GM12878 (cell line): ENCODE measurements at regions not wholly inside any gene's neighbourhood (a gene's known extent, or its start where the extent isn't known, plus 50 kb on each side); places are given as distances from the start of the nearest gene placed in this dataset.

Source experiments
- ATAC-seq: fragments of 200-7000 bp; cut with Tn5 transposase; 3 replicates; pipeline ENCODE4 v1.9.1; 2020; ENCODE audit warnings: mild to moderate bottlenecking, moderate library complexity
- BruUV-seq: library from RNA; stranded (reverse); fragments of 400-500 nt; replicated peaks from 2 replicates; lab custom pipeline; 2021; lab: Mats Ljungman, UMichigan
- CTCF ChIA-PET: fragments of 300-600 bp; sonication (Branson Sonifier 250); formaldehyde crosslinking; extraction: SDS; loops from one replicate; lab custom pipeline; 2021; ENCODE audit warnings: inconsistent platforms; lab: Yijun Ruan, JAX
- POLR2A ChIA-PET: fragments of 350-600 bp; formaldehyde crosslinking; extraction: SDS; loops from one replicate; lab custom pipeline; 2021; ENCODE audit warnings: inconsistent platforms; lab: Charles Lee
- RAD21 ChIA-PET: fragments of 300-600 bp; sonication (Branson Sonifier 250); formaldehyde crosslinking; loops from one replicate; lab custom pipeline; 2023; ENCODE audit warnings: antibody characterized with exemption; ENCODE audit not compliant: unreplicated experiment; lab: Charles Lee
- SMC1A ChIA-PET: fragments of 300-600 bp; sonication (Branson Sonifier 250); formaldehyde crosslinking; loops from one replicate; lab custom pipeline; 2023; ENCODE audit not compliant: unreplicated experiment, uncharacterized antibody; lab: Charles Lee
- DNase-seq: peaks from one replicate; pipeline ENCODE4 v3.0.0-alpha.2; 2011; ENCODE audit warnings: low read depth, low spot score
- FAIRE-seq: peaks from 3 replicates; lab custom pipeline; 2011; peaks lifted over from hg19 to GRCh38; lab: Jason Lieb, UNC
- H2AFZ ChIP-seq: 2 replicates; pipeline ENCODE4 v1.6.0; 2011; ENCODE audit warnings: low read depth, low read length, control low read depth; ENCODE audit not compliant: control insufficient read depth
- H3K27ac ChIP-seq: 2 replicates; pipeline ENCODE4 v1.5.1; 2011; ENCODE audit warnings: control low read depth; ENCODE audit not compliant: control insufficient read depth, insufficient read depth
- H3K27me3 ChIP-seq, 2 experiments: replicated peaks in 1 of 2; 2 replicates each; pipeline versions ENCODE4 v1.6.0 to v1.6.1; 2011; ENCODE audit warnings: low read length in 1 of 2; ENCODE audit not compliant: control insufficient read depth in 2 of 2, insufficient read depth in 2 of 2
- H3K36me3 ChIP-seq, 2 experiments: 2 replicates each; pipeline ENCODE4 v1.5.1; 2011; ENCODE audit warnings: low read length in 1 of 2; ENCODE audit not compliant: control insufficient read depth in 2 of 2, insufficient read depth in 2 of 2
- H3K4me1 ChIP-seq: 2 replicates; pipeline ENCODE4 v1.6.1; 2011; ENCODE audit warnings: mild to moderate bottlenecking, low read length, moderate library complexity, mixed read lengths; ENCODE audit not compliant: control insufficient read depth, insufficient read depth
- H3K4me2 ChIP-seq: 2 replicates; pipeline ENCODE4 v1.6.0; 2011; ENCODE audit warnings: control low read depth; ENCODE audit not compliant: control insufficient read depth, insufficient read depth
- H3K4me3 ChIP-seq: fragments of 200-600 bp; sonication (generic); 2 replicates; pipeline ENCODE4 v1.5.1; 2016
- H3K79me2 ChIP-seq: 2 replicates; pipeline ENCODE4 v1.6.0; 2011; ENCODE audit warnings: low read length; ENCODE audit not compliant: control insufficient read depth, insufficient read depth
- H3K9ac ChIP-seq: 2 replicates; pipeline ENCODE4 v1.8.0; 2011; ENCODE audit warnings: low read length, control low read depth, mixed read lengths; ENCODE audit not compliant: control insufficient read depth, insufficient read depth
- H3K9me3 ChIP-seq: replicated peaks from 3 replicates; pipeline ENCODE4 v1.5.1; 2011; ENCODE audit warnings: mild to moderate bottlenecking, low read length; ENCODE audit not compliant: control insufficient read depth, insufficient read depth
- H4K20me1 ChIP-seq: 2 replicates; pipeline ENCODE4 v1.6.0; 2011; ENCODE audit not compliant: control insufficient read depth, insufficient read depth
- BMI1 ChIP-seq: fragments of 450-650 bp; IDR thresholded peaks from 2 replicates; pipeline ENCODE4 v1.6.1; 2016; ENCODE audit warnings: mild to moderate bottlenecking, moderate library complexity, borderline replicate concordance
- CBX3 ChIP-seq: fragments of 200-600 bp; sonication (generic); IDR thresholded peaks from 2 replicates; pipeline ENCODE4 v1.6.1; 2016; ENCODE audit warnings: low read depth, borderline replicate concordance
- EZH2 ChIP-seq: IDR thresholded peaks from 2 replicates; pipeline ENCODE4 v1.6.1; 2012; ENCODE audit warnings: low read depth, mild to moderate bottlenecking, control low read depth, inconsistent platforms, low read length, borderline replicate concordance; ENCODE audit not compliant: control insufficient read depth
- KLF5 ChIP-seq: fragments of 450-650 bp; IDR thresholded peaks from 2 replicates; pipeline ENCODE4 v1.6.1; 2014; ENCODE audit warnings: mild to moderate bottlenecking; ENCODE audit not compliant: partially characterized antibody
- LARP7 ChIP-seq: fragments of 450-650 bp; IDR thresholded peaks from 2 replicates; pipeline ENCODE4 v1.6.1; 2017; ENCODE audit warnings: mild to moderate bottlenecking
- RB1 ChIP-seq: fragments of 450-650 bp; formaldehyde crosslinking; IDR thresholded peaks from 2 replicates; pipeline ENCODE4 v1.6.1; 2017; ENCODE audit warnings: mild to moderate bottlenecking, borderline replicate concordance
- RUNX3 ChIP-seq: IDR thresholded peaks from 2 replicates; pipeline ENCODE4 v1.6.1; 2012; ENCODE audit warnings: low read length, inconsistent platforms
- SP1 ChIP-seq: IDR thresholded peaks from one replicate; pipeline ENCODE4 v1.6.1; 2011; ENCODE audit warnings: low read depth, low read length
- TARDBP ChIP-seq: IDR thresholded peaks from 2 replicates; pipeline ENCODE4 v1.6.1; 2016; ENCODE audit warnings: borderline replicate concordance
- TBL1XR1 ChIP-seq: IDR thresholded peaks from 2 replicates; pipeline ENCODE4 v1.6.1; 2012; ENCODE audit warnings: low read depth, low read length, improper control_type of control experiment
- ZNF24 ChIP-seq: fragments of 450-650 bp; IDR thresholded peaks from 2 replicates; pipeline ENCODE4 v1.6.1; 2017; ENCODE audit warnings: antibody characterized with exemption, mild to moderate bottlenecking
- ZNF622 ChIP-seq: fragments of 450-650 bp; IDR thresholded peaks from 2 replicates; pipeline ENCODE4 v1.6.1; 2017; ENCODE audit warnings: mild to moderate bottlenecking, inconsistent platforms
- WGBS: methylation state at CpG from one replicate; pipeline ENCODE4 v1.1.6; 2016; ENCODE audit warnings: low lambda C conversion rate; ENCODE audit not compliant: insufficient replicate concordance, insufficient coverage; ENCODE audit errors: missing lambda C conversion rate; 5-methylcytosine and 5-hydroxymethylcytosine counted together
- in situ Hi-C: fragments of 300-500 bp; cut with MboI; formaldehyde crosslinking; loops from 9 replicates; pipeline ENCODE4 v1.14.3; 2018; ENCODE audit warnings: mixed read lengths
- intact Hi-C: fragments of 100-400 bp; cut with micrococcal nuclease; formaldehyde crosslinking; loops from one replicate; pipeline ENCODE4 v1.14.2; 2022; ENCODE audit not compliant: unreplicated experiment
- TF ChIP-seq, protein P1 (sequence below): fragments of 450-650 bp; formaldehyde crosslinking; IDR thresholded peaks from 2 replicates; pipeline ENCODE4 v1.4.0; 2020; ENCODE audit warnings: mild to moderate bottlenecking, moderate library complexity
- TF ChIP-seq, protein P2 (sequence below): fragments of 450-650 bp; IDR thresholded peaks from 2 replicates; pipeline ENCODE4 v1.6.1; 2016; ENCODE audit warnings: mild to moderate bottlenecking
- TF ChIP-seq, protein P3 (sequence below): IDR thresholded peaks from 2 replicates; pipeline ENCODE4 v1.6.1; 2012; ENCODE audit warnings: low read depth, low read length, improper control_type of control experiment
- TF ChIP-seq, protein P4 (sequence below): fragments of 150-350 bp; IDR thresholded peaks from 2 replicates; pipeline ENCODE4 v1.6.1; 2014; ENCODE audit warnings: mild to moderate bottlenecking, low read depth, low read length
- TF ChIP-seq, protein P5 (sequence below): fragments of 450-650 bp; IDR thresholded peaks from 2 replicates; pipeline ENCODE4 v1.6.1; 2017; ENCODE audit warnings: mild to moderate bottlenecking

DNA sequence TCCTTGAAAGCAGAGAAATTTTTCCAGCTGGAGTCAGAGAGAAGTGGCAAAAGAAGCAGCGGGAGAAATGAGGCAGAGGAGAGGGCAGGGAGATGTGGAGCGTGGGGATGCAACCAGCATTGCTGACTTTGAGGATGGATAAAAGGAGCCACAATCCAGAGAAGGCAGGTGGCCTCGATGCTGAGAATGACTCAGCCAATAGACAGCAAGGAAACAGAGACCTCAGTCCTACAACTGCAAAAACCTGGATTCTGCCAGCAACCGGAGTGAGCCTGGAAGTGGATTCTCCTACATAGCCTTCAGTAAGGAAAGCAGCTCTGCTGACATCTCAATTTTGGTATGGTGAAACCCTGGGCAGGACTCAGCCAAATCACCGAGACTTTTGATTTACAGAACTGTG, 128.9 kb upstream of the ATP1B1 start:
- Histone ChIP-seq H3K27me3 (no peaks in the 10 kb centered on the region), H3K4me1 (no peaks in the 10 kb centered on the region), H3K27ac (no peak overlapping the region), H2AFZ (no peak overlapping the region), H4K20me1 (no peaks in the 10 kb centered on the region), H3K9me3 (no peaks in the 10 kb centered on the region; the same call in 2 of the 3 replicates), H3K4me2 (no peak overlapping the region), H3K36me3 (no peaks in the 10 kb centered on the region), H3K9ac (no peak overlapping the region), H3K4me3 (no peak overlapping the region), H3K79me2 (no peaks in the 10 kb centered on the region)
- 50% methylated on average over 5 of the region's 5 CpGs for WGBS
- DNase-seq, result no peak
- ChIA-PET POLR2A (no interaction called here), SMC1A (interaction anchor here (0.7 kb wide), 1 partner anchor 58 kb away, joined by 3 read pairs; no protein-coding TSS in a partner anchor), CTCF (interaction anchor here (1.2 to 1.9 kb wide), 3 partner anchors 10 to 16 kb away, joined by 3 to 5 read pairs (median 3); no protein-coding TSS in a partner anchor), RAD21 (no interaction called here)
- no peak for ATAC-seq
- intact Hi-C loops, result no loop called here
- in situ Hi-C loops, result no loop called here
- FAIRE-seq, result no peak
- no TSS peak for BruUV-seq
- TF ChIP-seq, protein P1, sequence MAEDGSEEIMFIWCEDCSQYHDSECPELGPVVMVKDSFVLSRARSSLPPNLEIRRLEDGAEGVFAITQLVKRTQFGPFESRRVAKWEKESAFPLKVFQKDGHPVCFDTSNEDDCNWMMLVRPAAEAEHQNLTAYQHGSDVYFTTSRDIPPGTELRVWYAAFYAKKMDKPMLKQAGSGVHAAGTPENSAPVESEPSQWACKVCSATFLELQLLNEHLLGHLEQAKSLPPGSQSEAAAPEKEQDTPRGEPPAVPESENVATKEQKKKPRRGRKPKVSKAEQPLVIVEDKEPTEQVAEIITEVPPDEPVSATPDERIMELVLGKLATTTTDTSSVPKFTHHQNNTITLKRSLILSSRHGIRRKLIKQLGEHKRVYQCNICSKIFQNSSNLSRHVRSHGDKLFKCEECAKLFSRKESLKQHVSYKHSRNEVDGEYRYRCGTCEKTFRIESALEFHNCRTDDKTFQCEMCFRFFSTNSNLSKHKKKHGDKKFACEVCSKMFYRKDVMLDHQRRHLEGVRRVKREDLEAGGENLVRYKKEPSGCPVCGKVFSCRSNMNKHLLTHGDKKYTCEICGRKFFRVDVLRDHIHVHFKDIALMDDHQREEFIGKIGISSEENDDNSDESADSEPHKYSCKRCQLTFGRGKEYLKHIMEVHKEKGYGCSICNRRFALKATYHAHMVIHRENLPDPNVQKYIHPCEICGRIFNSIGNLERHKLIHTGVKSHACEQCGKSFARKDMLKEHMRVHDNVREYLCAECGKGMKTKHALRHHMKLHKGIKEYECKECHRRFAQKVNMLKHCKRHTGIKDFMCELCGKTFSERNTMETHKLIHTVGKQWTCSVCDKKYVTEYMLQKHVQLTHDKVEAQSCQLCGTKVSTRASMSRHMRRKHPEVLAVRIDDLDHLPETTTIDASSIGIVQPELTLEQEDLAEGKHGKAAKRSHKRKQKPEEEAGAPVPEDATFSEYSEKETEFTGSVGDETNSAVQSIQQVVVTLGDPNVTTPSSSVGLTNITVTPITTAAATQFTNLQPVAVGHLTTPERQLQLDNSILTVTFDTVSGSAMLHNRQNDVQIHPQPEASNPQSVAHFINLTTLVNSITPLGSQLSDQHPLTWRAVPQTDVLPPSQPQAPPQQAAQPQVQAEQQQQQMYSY, result no peak
- no peak for TF ChIP-seq KLF5
- TF ChIP-seq TARDBP, result no peak
- no peak for TF ChIP-seq ZNF622
- no peak for TF ChIP-seq TBL1XR1
- TF ChIP-seq, protein P2, sequence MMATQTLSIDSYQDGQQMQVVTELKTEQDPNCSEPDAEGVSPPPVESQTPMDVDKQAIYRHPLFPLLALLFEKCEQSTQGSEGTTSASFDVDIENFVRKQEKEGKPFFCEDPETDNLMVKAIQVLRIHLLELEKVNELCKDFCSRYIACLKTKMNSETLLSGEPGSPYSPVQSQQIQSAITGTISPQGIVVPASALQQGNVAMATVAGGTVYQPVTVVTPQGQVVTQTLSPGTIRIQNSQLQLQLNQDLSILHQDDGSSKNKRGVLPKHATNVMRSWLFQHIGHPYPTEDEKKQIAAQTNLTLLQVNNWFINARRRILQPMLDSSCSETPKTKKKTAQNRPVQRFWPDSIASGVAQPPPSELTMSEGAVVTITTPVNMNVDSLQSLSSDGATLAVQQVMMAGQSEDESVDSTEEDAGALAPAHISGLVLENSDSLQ, result no peak
- no peak for TF ChIP-seq CBX3
- no peak for TF ChIP-seq EZH2
- TF ChIP-seq, protein P3, sequence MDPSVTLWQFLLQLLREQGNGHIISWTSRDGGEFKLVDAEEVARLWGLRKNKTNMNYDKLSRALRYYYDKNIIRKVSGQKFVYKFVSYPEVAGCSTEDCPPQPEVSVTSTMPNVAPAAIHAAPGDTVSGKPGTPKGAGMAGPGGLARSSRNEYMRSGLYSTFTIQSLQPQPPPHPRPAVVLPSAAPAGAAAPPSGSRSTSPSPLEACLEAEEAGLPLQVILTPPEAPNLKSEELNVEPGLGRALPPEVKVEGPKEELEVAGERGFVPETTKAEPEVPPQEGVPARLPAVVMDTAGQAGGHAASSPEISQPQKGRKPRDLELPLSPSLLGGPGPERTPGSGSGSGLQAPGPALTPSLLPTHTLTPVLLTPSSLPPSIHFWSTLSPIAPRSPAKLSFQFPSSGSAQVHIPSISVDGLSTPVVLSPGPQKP, result no peak
- TF ChIP-seq, protein P4, sequence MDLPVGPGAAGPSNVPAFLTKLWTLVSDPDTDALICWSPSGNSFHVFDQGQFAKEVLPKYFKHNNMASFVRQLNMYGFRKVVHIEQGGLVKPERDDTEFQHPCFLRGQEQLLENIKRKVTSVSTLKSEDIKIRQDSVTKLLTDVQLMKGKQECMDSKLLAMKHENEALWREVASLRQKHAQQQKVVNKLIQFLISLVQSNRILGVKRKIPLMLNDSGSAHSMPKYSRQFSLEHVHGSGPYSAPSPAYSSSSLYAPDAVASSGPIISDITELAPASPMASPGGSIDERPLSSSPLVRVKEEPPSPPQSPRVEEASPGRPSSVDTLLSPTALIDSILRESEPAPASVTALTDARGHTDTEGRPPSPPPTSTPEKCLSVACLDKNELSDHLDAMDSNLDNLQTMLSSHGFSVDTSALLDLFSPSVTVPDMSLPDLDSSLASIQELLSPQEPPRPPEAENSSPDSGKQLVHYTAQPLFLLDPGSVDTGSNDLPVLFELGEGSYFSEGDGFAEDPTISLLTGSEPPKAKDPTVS, result no peak
- TF ChIP-seq SP1, result no peak
- TF ChIP-seq, protein P5, sequence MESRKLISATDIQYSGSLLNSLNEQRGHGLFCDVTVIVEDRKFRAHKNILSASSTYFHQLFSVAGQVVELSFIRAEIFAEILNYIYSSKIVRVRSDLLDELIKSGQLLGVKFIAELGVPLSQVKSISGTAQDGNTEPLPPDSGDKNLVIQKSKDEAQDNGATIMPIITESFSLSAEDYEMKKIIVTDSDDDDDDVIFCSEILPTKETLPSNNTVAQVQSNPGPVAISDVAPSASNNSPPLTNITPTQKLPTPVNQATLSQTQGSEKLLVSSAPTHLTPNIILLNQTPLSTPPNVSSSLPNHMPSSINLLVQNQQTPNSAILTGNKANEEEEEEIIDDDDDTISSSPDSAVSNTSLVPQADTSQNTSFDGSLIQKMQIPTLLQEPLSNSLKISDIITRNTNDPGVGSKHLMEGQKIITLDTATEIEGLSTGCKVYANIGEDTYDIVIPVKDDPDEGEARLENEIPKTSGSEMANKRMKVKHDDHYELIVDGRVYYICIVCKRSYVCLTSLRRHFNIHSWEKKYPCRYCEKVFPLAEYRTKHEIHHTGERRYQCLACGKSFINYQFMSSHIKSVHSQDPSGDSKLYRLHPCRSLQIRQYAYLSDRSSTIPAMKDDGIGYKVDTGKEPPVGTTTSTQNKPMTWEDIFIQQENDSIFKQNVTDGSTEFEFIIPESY, result no peak
- no peak for TF ChIP-seq BMI1
- no peak for TF ChIP-seq RUNX3
- no peak for TF ChIP-seq RB1
- no peak for TF ChIP-seq LARP7
- TF ChIP-seq ZNF24, result no peak
